ENCODE measurements at regions not wholly inside any gene's neighbourhood (a gene's known extent, or its start where the extent isn't known, plus 50 kb on each side); places are given as distances from the start of the nearest gene placed in this dataset.

GRCh38 chr6:28657769-28658465 is 132.2 kb downstream of the GPX5 start:
- no peak for TF ChIP-seq CTCF (IDR thresholded peaks at IDR 0.05)
- TF ChIP-seq POLR2A (IDR thresholded peaks at IDR 0.05): no peak
